NAMALWA (cell line): ENCODE measurements at regions not wholly inside any gene's neighbourhood (a gene's known extent, or its start where the extent isn't known, plus 50 kb on each side); places are given as distances from the start of the nearest gene placed in this dataset.
A peak's percentile ranks its signal among the peaks of the same experiment; 100 is the strongest.
"Not testable (repeated sequence)": the region's sequence is repeated elsewhere in the genome, so short reads cannot be mapped to it uniquely, and the experiment has no call there.

Source experiments
- DNase-seq: peaks from one replicate; pipeline ENCODE4 v3.0.0-alpha.2; 2015; ENCODE audit warnings: low spot score

- DNase-seq = no peak
Measured at GRCh38 chr11:13782390-13783075, 114.1 kb downstream of the FAR1 start.

GRCh38 chr11:13784441-13784840, 116.0 kb downstream of the FAR1 start:
- no peak for DNase-seq

- DNase-seq = no peak
Measured at GRCh38 chr11:13784855-13785254, 116.4 kb downstream of the FAR1 start.

GRCh38 chr11:13786688-13787087, 118.2 kb downstream of the FAR1 start:
- no peak for DNase-seq

- DNase-seq = not testable (repeated sequence)
Measured at GRCh38 chr11:13797616-13798015, 129.1 kb downstream of the FAR1 start.

GRCh38 chr11:13800901-13801300, 132.4 kb downstream of the FAR1 start:
- DNase-seq = no peak

GRCh38 chr11:13818325-13818724, 144.2 kb upstream of the SPON1 start:
- DNase-seq = no peak

GRCh38 chr11:13826505-13827278, 135.8 kb upstream of the SPON1 start:
- DNase-seq = no peak

- no peak for DNase-seq
Measured at GRCh38 chr11:13831696-13832095, 130.8 kb upstream of the SPON1 start.

GRCh38 chr11:13834463-13834862, 128.1 kb upstream of the SPON1 start:
- DNase-seq = peak; percentile 17

- DNase-seq = no peak
Measured at GRCh38 chr11:13836666-13837065, 125.9 kb upstream of the SPON1 start.

GRCh38 chr11:13837286-13837685, 125.2 kb upstream of the SPON1 start:
- no peak for DNase-seq

GRCh38 chr11:13841393-13841792, 121.1 kb upstream of the SPON1 start:
- DNase-seq = no peak

- DNase-seq = no peak
Measured at GRCh38 chr11:13848031-13848430, 114.5 kb upstream of the SPON1 start.

GRCh38 chr11:13850231-13851005, 112.1 kb upstream of the SPON1 start:
- DNase-seq = no peak

- DNase-seq = no peak
Measured at GRCh38 chr11:13851691-13852090, 110.8 kb upstream of the SPON1 start.

- DNase-seq = no peak
Measured at GRCh38 chr11:13852481-13852880, 110.0 kb upstream of the SPON1 start.

- DNase-seq = no peak
Measured at GRCh38 chr11:13857828-13858227, 104.7 kb upstream of the SPON1 start.

GRCh38 chr11:13859892-13860291, 102.6 kb upstream of the SPON1 start:
- DNase-seq = no peak

GRCh38 chr11:13861411-13861810, 101.1 kb upstream of the SPON1 start:
- DNase-seq = peak; percentile 27

GRCh38 chr11:13862845-13863392, 99.6 kb upstream of the SPON1 start:
- no peak for DNase-seq

- no peak for DNase-seq
Measured at GRCh38 chr11:13868710-13869397, 93.7 kb upstream of the SPON1 start.
